Adrenal gland (tissue), 9 donors: ENCODE measurements at regions not wholly inside any gene's neighbourhood (a gene's known extent, or its start where the extent isn't known, plus 50 kb on each side); places are given as distances from the start of the nearest gene placed in this dataset.
A peak's percentile ranks its signal among the peaks of the same experiment; 100 is the strongest.

Source experiments
- DNase-seq, 7 donors: peaks; one replicate each; pipeline ENCODE4 v3.0.0-alpha.2; 2019 to 2020
- H3K27ac ChIP-seq, 5 donors: fragments of 200-600 bp; sonication (generic) in 4 of 5; 1 replicate in 3 of 5; 2 replicates in 2 of 5; pipeline versions ENCODE4 v1.5.1 to v1.8.0; 2016 to 2020; ENCODE audit warnings: mild to moderate bottlenecking in 1 of 5
- H3K27me3 ChIP-seq: fragments of 200-600 bp; 2 replicates; pipeline ENCODE4 v1.8.0; 2021
- H3K36me3 ChIP-seq, 2 donors: fragments of 200-600 bp; replicated peaks in 1 of 2; 1 replicate in 1 of 2; 2 replicates in 1 of 2; pipeline versions ENCODE4 v1.5.1 to v1.8.0; 2018 to 2022
- H3K4me1 ChIP-seq, 2 donors: fragments of 200-600 bp; replicated peaks in 1 of 2; 1 replicate in 1 of 2; 2 replicates in 1 of 2; pipeline versions ENCODE4 v1.5.1 to v1.8.0; 2018 to 2021
- H3K4me3 ChIP-seq, 4 donors: fragments of 200-600 bp; sonication (generic) in 3 of 4; one replicate each; pipeline ENCODE4 v1.5.1; 2016 to 2018
- H3K9me3 ChIP-seq, 3 donors: fragments of 200-600 bp; sonication (generic) in 1 of 3; replicated peaks in 1 of 3; 1 replicate in 2 of 3; 2 replicates in 1 of 3; pipeline versions ENCODE4 v1.5.1 to v1.8.0; 2016 to 2021
- CTCF ChIP-seq, 6 experiments: fragments of 450-650 bp in 4 of 6; fragments of 200-600 bp in 2 of 6; sonication (generic) in 1 of 6; IDR thresholded peaks; 1 replicate in 5 of 6; 2 replicates in 1 of 6; pipeline versions ENCODE4 v1.5.1 to v1.8.0; 2016 to 2021; ENCODE audit warnings: antibody characterized with exemption in 6 of 6, mild to moderate bottlenecking in 2 of 6, moderate library complexity in 1 of 6
- POLR2A ChIP-seq, 2 donors: fragments of 450-650 bp; IDR thresholded peaks; one replicate each; pipeline ENCODE4 v1.6.1; 2017; ENCODE audit warnings: antibody characterized with exemption in 2 of 2, mild to moderate bottlenecking in 2 of 2, moderate library complexity in 1 of 2
- WGBS, 4 donors: extraction: QIAGEN DNeasy Blood & Tissue Kit in 2 of 4; methylation state at CpG; one replicate each; pipeline versions ENCODE4 v1.1.5 to v1.1.7; 2013 to 2017; 5-methylcytosine and 5-hydroxymethylcytosine counted together
- intact Hi-C, 2 donors: fragments of 100-400 bp; cut with DNase I; formaldehyde crosslinking; loops; one replicate each; pipeline versions ENCODE4 v1.14.1 to v1.15.0; 2022 to 2023
- donor health status: healthy with polysubstance abuse.
- donor health status: Bipolar disorder and iron deficiency.
- donor health status: DM: yes; HTN: yes; CAD: no.
- donor health status: DM: no; HTN: no; CAD: no.
- donor health status: DM: no; HTN: no; CAD: no.

DNA sequence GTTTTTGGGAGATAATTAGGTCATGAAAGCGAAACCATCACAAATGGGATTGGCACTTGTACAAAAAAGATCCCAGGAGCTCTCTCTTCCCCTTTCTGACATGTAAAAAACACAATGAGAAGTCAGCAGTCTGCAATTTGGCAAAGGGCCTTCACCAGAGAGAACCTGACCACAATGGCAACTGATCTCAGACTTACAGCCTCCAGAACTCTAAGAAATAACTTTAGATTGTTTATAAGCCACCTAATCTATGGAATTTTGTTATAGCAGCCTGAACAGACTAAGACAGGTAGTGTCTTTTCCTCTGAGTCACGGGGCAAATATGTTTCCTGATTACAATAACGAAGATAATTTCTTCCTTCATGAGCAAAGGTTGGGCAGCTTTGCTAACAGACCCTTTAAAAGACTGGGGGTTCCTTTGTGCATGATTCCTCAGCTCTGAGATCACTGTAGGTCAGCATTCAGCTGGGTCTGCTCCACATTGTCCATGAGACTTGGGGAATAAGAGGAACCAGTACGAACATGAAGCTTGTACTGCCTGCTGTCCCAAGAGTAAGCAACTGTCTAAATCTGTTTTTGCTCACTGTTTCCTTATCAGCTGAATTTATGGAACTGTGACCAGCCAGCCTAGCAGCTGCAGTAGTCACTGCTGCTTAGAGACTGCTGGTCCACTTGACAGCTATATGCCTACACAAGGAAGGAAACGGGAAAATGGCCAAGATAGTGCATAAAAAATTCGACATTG, 191.6 kb downstream of the ANAPC10 start:
- H3K36me3 ChIP-seq: no peaks in the 10 kb centered on the region
- H3K27ac ChIP-seq: no peak overlapping the region
- peak in 1 of 7 donors; percentile 17 for DNase-seq
- no peak overlapping the region for H3K4me3 ChIP-seq
- no peak for TF ChIP-seq POLR2A (IDR thresholded peaks at IDR 0.05)
- no peak for TF ChIP-seq CTCF (IDR thresholded peaks at IDR 0.05)
- WGBS, 4 donors: 64 to 77% (median 68%) methylated on average over 6 of the region's 6 CpGs
- no peaks in the 10 kb centered on the region for H3K27me3 ChIP-seq
- no peaks in the 10 kb centered on the region for H3K4me1 ChIP-seq
- H3K9me3 ChIP-seq: no peaks in the 10 kb centered on the region
- intact Hi-C loops: no loop called here

GRCh38 chr4:144910723-144911122, 187.3 kb downstream of the ANAPC10 start:
- Histone ChIP-seq H3K27ac (no peak overlapping the region), H3K27me3 (no peaks in the 10 kb centered on the region), H3K36me3 (no peaks in the 10 kb centered on the region), H3K4me1 (no peaks in the 10 kb centered on the region), H3K4me3 (no peak overlapping the region), H3K9me3 (no peaks in the 10 kb centered on the region)
- TF ChIP-seq POLR2A (IDR thresholded peaks at IDR 0.05) (no peak), CTCF (IDR thresholded peaks at IDR 0.05) (no peak)
- WGBS, 4 donors: 77 to 90% (median 85%) methylated on average over 2 of the region's 2 CpGs
- no peak for DNase-seq
- intact Hi-C loops: no loop called here
